SK-N-SH (cell line): ENCODE measurements at regions not wholly inside any gene's neighbourhood (a gene's known extent, or its start where the extent isn't known, plus 50 kb on each side); places are given as distances from the start of the nearest gene placed in this dataset.

ENCODE experiments used
- CTCF ChIA-PET: fragments of 300-600, 350-600 bp; formaldehyde crosslinking; extraction: SDS; loops from one replicate; lab custom pipeline; 2021; lab: Yijun Ruan, JAX
- POLR2A ChIA-PET: fragments of 350-600 bp; sonication (Branson Sonifier 250); formaldehyde crosslinking; extraction: SDS; loops from one replicate; lab custom pipeline; 2020; ENCODE audit warnings: antibody characterized with exemption, inconsistent platforms; lab: Yijun Ruan, JAX
- DNase-seq: peaks from one replicate; pipeline ENCODE4 v3.0.0; 2012
- H2AFZ ChIP-seq: fragments of 200-600 bp; sonication (generic); 2 replicates; pipeline ENCODE4 v1.8.1; 2016; ENCODE audit warnings: antibody characterized with exemption, mild to moderate bottlenecking, low read depth
- H3F3A ChIP-seq: fragments of 200-600 bp; sonication (generic); replicated peaks from 2 replicates; pipeline ENCODE3; 2016; ENCODE audit warnings: antibody characterized with exemption, mild to moderate bottlenecking; ENCODE audit not compliant: insufficient read depth
- H3K27ac ChIP-seq, 2 experiments: fragments of 200-500 bp in 1 of 2; fragments of 200-600 bp in 1 of 2; sonication (Bioruptor generic) in 1 of 2; sonication (generic), shearing (Covaris generic) in 1 of 2; 2 replicates each; pipeline versions ENCODE4 v1.5.1 to v1.6.1; 2014 to 2016; ENCODE audit warnings: low read depth in 2 of 2, inconsistent platforms in 1 of 2, low read length in 1 of 2, mild to moderate bottlenecking in 1 of 2, mixed read lengths in 1 of 2
- H3K27me3 ChIP-seq: fragments of 200-600 bp; sonication (generic), shearing (Covaris generic); 2 replicates; pipeline ENCODE4 v1.6.1; 2016; ENCODE audit warnings: mixed run types; ENCODE audit not compliant: insufficient read depth
- H3K36me3 ChIP-seq, 2 experiments: fragments of 200-500 bp in 1 of 2; fragments of 200-600 bp in 1 of 2; sonication (Bioruptor generic) in 1 of 2; sonication (generic) in 1 of 2; replicated peaks in 1 of 2; 2 replicates each; pipeline versions ENCODE3 to v1.5.1; 2014 to 2016; ENCODE audit warnings: low read length in 1 of 2, mild to moderate bottlenecking in 1 of 2; ENCODE audit not compliant: insufficient read depth in 2 of 2, control insufficient read depth in 1 of 2
- H3K4me1 ChIP-seq, 2 experiments: fragments of 200-500 bp in 1 of 2; fragments of 200-600 bp in 1 of 2; sonication (Bioruptor generic) in 1 of 2; sonication (generic), shearing (Covaris generic) in 1 of 2; 2 replicates each; pipeline versions ENCODE4 v1.5.1 to v1.6.1; 2014 to 2016; ENCODE audit warnings: low read depth in 1 of 2, low read length in 1 of 2, mixed run types in 1 of 2; ENCODE audit not compliant: insufficient read depth in 2 of 2, control insufficient read depth in 1 of 2
- H3K4me2 ChIP-seq: fragments of 200-600 bp; sonication (generic), shearing (Covaris generic); 2 replicates; pipeline ENCODE4 v1.6.1; 2017; ENCODE audit warnings: mixed run types
- H3K4me3 ChIP-seq, 2 experiments: fragments of 200-500 bp in 1 of 2; fragments of 200-600 bp in 1 of 2; sonication (Bioruptor generic) in 1 of 2; sonication (generic), shearing (Covaris generic) in 1 of 2; 2 replicates each; pipeline versions ENCODE4 v1.5.1 to v1.8.1; 2014 to 2016; ENCODE audit warnings: low read depth in 2 of 2, inconsistent platforms in 1 of 2, low read length in 1 of 2, mild to moderate bottlenecking in 1 of 2, mixed read lengths in 1 of 2, moderate library complexity in 1 of 2
- H3K79me2 ChIP-seq: fragments of 200-600 bp; sonication (generic); 2 replicates; pipeline ENCODE4 v1.8.1; 2017; ENCODE audit warnings: mild to moderate bottlenecking; ENCODE audit not compliant: insufficient read depth
- H3K9ac ChIP-seq: fragments of 200-600 bp; sonication (generic); 2 replicates; pipeline ENCODE4 v1.6.1; 2017; ENCODE audit warnings: mixed run types
- H3K9me2 ChIP-seq: fragments of 200-600 bp; sonication (generic); 2 replicates; pipeline ENCODE4 v1.6.1; 2017; ENCODE audit warnings: mixed run types
- H3K9me3 ChIP-seq: fragments of 200-600 bp; sonication (generic); 2 replicates; pipeline ENCODE4 v1.6.1; 2017; ENCODE audit warnings: mixed run types, mild to moderate bottlenecking, moderate library complexity
- H4K20me1 ChIP-seq: fragments of 200-600 bp; sonication (generic); 2 replicates; pipeline ENCODE4 v1.6.1; 2017; ENCODE audit warnings: mild to moderate bottlenecking, mixed run types; ENCODE audit not compliant: insufficient read depth
- CHD2 ChIP-seq: fragments of 150-350 bp; IDR thresholded peaks from 2 replicates; pipeline ENCODE4 v1.6.1; 2018; ENCODE audit warnings: low read length; ENCODE audit not compliant: partially characterized antibody
- CTCF ChIP-seq: fragments of 200-600 bp; sonication (generic); IDR thresholded peaks from 2 replicates; pipeline ENCODE4 v1.6.1; 2017; ENCODE audit warnings: antibody characterized with exemption, mild to moderate bottlenecking, moderate library complexity
- EP300 ChIP-seq, 2 experiments: IDR thresholded peaks; 2 replicates each; pipeline versions ENCODE4 v1.4.0 to v1.6.1; 2012; ENCODE audit warnings: borderline replicate concordance in 1 of 2, low read depth in 1 of 2, low read length in 1 of 2
- EZH2phosphoT487 ChIP-seq: fragments of 200-600 bp; sonication (generic); IDR thresholded peaks from 2 replicates; pipeline ENCODE4 v1.6.1; 2017; ENCODE audit warnings: low read depth, mixed run types, mild to moderate bottlenecking, antibody characterized with exemption, moderate library complexity, borderline replicate concordance
- FOSL2 ChIP-seq: IDR thresholded peaks from 2 replicates; pipeline ENCODE4 v1.4.0; 2012; ENCODE audit warnings: low read depth, mild to moderate bottlenecking, moderate library complexity, borderline replicate concordance
- GABPA ChIP-seq: IDR thresholded peaks from 2 replicates; pipeline ENCODE4 v1.4.0; 2012; ENCODE audit warnings: low read depth, mild to moderate bottlenecking
- IRF3 ChIP-seq: fragments of 150-350 bp; IDR thresholded peaks from 2 replicates; pipeline ENCODE4 v1.6.1; 2016; ENCODE audit warnings: mild to moderate bottlenecking, low read depth, low read length
- MAX ChIP-seq: IDR thresholded peaks from 2 replicates; pipeline ENCODE4 v1.4.0; 2012; ENCODE audit warnings: low read depth
- MEF2A ChIP-seq: IDR thresholded peaks from 2 replicates; pipeline ENCODE4 v1.4.0; 2012; ENCODE audit warnings: low read depth, borderline replicate concordance
- POLR2AphosphoS5 ChIP-seq: IDR thresholded peaks from 2 replicates; pipeline ENCODE4 v1.6.1; 2012; ENCODE audit warnings: low read depth, low read length
- RAD21 ChIP-seq: IDR thresholded peaks from 2 replicates; pipeline ENCODE4 v1.6.1; 2012; ENCODE audit warnings: mild to moderate bottlenecking, low read length
- RCOR1 ChIP-seq: fragments of 150-350 bp; IDR thresholded peaks from 2 replicates; pipeline ENCODE4 v1.6.1; 2017; ENCODE audit warnings: antibody characterized with exemption, low read length
- SIN3A ChIP-seq: IDR thresholded peaks from 2 replicates; pipeline ENCODE4 v1.6.1; 2012; ENCODE audit warnings: low read depth, mild to moderate bottlenecking, low read length, moderate library complexity, borderline replicate concordance
- SMC3 ChIP-seq: IDR thresholded peaks from 2 replicates; pipeline ENCODE4 v1.6.1; 2012; ENCODE audit warnings: low read depth, low read length, improper control_type of control experiment
- TAF1 ChIP-seq: IDR thresholded peaks from 2 replicates; pipeline ENCODE4 v1.6.1; 2012; ENCODE audit warnings: low read depth, mild to moderate bottlenecking, low read length, moderate library complexity, borderline replicate concordance
- TCF12 ChIP-seq: IDR thresholded peaks from 2 replicates; pipeline ENCODE4 v1.4.0; 2012
- WGBS: methylation state at CpG from one replicate; pipeline ENCODE4 v1.1.6; 2017; ENCODE audit warnings: low lambda C conversion rate; 5-methylcytosine and 5-hydroxymethylcytosine counted together

- no peak overlapping the region for H3K9ac ChIP-seq
- H3K9me3 ChIP-seq = no peaks in the 10 kb centered on the region
- H2AFZ ChIP-seq = no peak overlapping the region
- no peak overlapping the region for H3K4me2 ChIP-seq
- CTCF ChIA-PET = no interaction called here
- WGBS = 0% methylated on average over 1 of the region's 1 CpG
- H3K27ac ChIP-seq = no peak overlapping the region
- no peak overlapping the region for H3K4me3 ChIP-seq
- no peaks in the 10 kb centered on the region for H3K27me3 ChIP-seq
- no peaks in the 10 kb centered on the region for H3K36me3 ChIP-seq
- H3K79me2 ChIP-seq = no peaks in the 10 kb centered on the region
- DNase-seq = no peak
- no peaks in the 10 kb centered on the region for H4K20me1 ChIP-seq
- no peaks in the 10 kb centered on the region for H3K9me2 ChIP-seq
- POLR2A ChIA-PET = no interaction called here
- H3F3A ChIP-seq = no peaks in the 10 kb centered on the region
- no peaks in the 10 kb centered on the region for H3K4me1 ChIP-seq
- TF ChIP-seq TAF1 (no peak), CHD2 (no peak), POLR2AphosphoS5 (no peak), SMC3 (no peak), TCF12 (no peak)
Observed at GRCh38 chr9:22808876-22809275, 362.3 kb downstream of the DMRTA1 start.

- Histone ChIP-seq H4K20me1 (no peaks in the 10 kb centered on the region), H3K4me2 (no peak overlapping the region), H3K9ac (no peak overlapping the region), H3K4me1 (no peaks in the 10 kb centered on the region), H3K9me3 (no peaks in the 10 kb centered on the region), H3K27ac (no peak overlapping the region), H2AFZ (no peak overlapping the region), H3K4me3 (no peak overlapping the region), H3F3A (no peaks in the 10 kb centered on the region), H3K9me2 (no peaks in the 10 kb centered on the region), H3K27me3 (no peaks in the 10 kb centered on the region), H3K79me2 (no peaks in the 10 kb centered on the region)
- POLR2A ChIA-PET = no interaction called here
- 5% methylated on average over 2 of the region's 2 CpGs for WGBS
- DNase-seq = no peak
- CTCF ChIA-PET = no interaction called here
- TF ChIP-seq SMC3 = no peak
- no peak for TF ChIP-seq CHD2
- TF ChIP-seq FOSL2 = no peak
- TF ChIP-seq MEF2A = no peak
- no peak for TF ChIP-seq RAD21
- TF ChIP-seq TCF12 = no peak
- no peak for TF ChIP-seq MAX
- no peak for TF ChIP-seq IRF3
- TF ChIP-seq CTCF = no peak
- TF ChIP-seq GABPA = no peak
- TF ChIP-seq RCOR1 = no peak
- no peak for TF ChIP-seq POLR2AphosphoS5
- no peak for TF ChIP-seq EP300 (IDR thresholded peaks at IDR 0.05; ENCODE audit: borderline replicate concordance in 1 of 2, low read depth in 1 of 2, low read length in 1 of 2)
- TF ChIP-seq SIN3A = no peak
- TF ChIP-seq EZH2phosphoT487 = no peak
- TF ChIP-seq, all 33 proteins: peak for 0
- no peaks in the 10 kb centered on the region for H3K36me3 ChIP-seq
Observed at GRCh38 chr9:22809371-22809770, 362.7 kb downstream of the DMRTA1 start.
